ENCODE measurements at regions not wholly inside any gene's neighbourhood (a gene's known extent, or its start where the extent isn't known, plus 50 kb on each side); places are given as distances from the start of the nearest gene placed in this dataset.

DNA sequence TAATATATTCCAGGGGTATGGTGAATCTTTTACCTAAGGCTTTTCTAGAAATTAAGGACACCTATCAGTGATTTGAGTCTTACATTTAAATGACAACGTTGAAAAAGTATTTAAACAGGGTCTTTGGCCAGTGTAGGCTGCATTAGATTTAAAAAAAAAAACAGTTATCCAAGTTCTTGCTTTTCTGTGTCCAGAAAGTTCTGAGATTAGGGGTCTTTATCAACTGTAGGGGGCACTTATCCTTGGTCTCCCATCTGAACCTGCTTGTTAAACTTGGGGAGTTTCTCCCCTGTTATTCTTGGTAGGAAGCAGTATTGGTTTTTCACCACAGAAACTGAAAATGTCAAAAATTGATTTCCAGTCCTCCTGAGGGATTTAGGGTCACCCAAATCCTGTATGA, 155.9 kb upstream of the ZNF217 start:
- TF ChIP-seq EZH2 (IDR thresholded peaks at IDR 0.05; ENCODE audit: insufficient read depth, poor library complexity, severe bottlenecking) (no peak), EZH2phosphoT487 (IDR thresholded peaks at IDR 0.05; ENCODE audit: insufficient read depth, low read depth) (no peak)
